GM18870 (cell line): ENCODE measurements at regions not wholly inside any gene's neighbourhood (a gene's known extent, or its start where the extent isn't known, plus 50 kb on each side); places are given as distances from the start of the nearest gene placed in this dataset.
"Not testable (repeated sequence)": the region's sequence is repeated elsewhere in the genome, so short reads cannot be mapped to it uniquely, and the experiment has no call there.

ENCODE experiments used
- ATAC-seq: cut with Tn5 transposase; IDR thresholded peaks from one replicate; pipeline ENCODE4 v1.9.1; 2021; ENCODE audit warnings: moderate library complexity; ENCODE audit not compliant: unreplicated experiment

GRCh38 chr10:25851548-25851947, 82.5 kb upstream of the MYO3A start:
- ATAC-seq: no peak

- ATAC-seq: no peak
Observed at GRCh38 chr10:25852364-25852941, 81.6 kb upstream of the MYO3A start.

GRCh38 chr10:25858076-25858475, 76.0 kb upstream of the MYO3A start:
- no peak for ATAC-seq

- ATAC-seq: no peak
Observed at GRCh38 chr10:25865267-25865666, 68.8 kb upstream of the MYO3A start.

- ATAC-seq: no peak
Observed at GRCh38 chr10:25867321-25867720, 66.7 kb upstream of the MYO3A start.

- no peak for ATAC-seq
Observed at GRCh38 chr10:25869067-25869591, 64.9 kb upstream of the MYO3A start.

GRCh38 chr10:25869609-25870008, 64.4 kb upstream of the MYO3A start:
- ATAC-seq: no peak

- ATAC-seq: not testable (repeated sequence)
Observed at GRCh38 chr10:25874402-25874801, 59.6 kb upstream of the MYO3A start.

GRCh38 chr10:25875556-25876165, 58.4 kb upstream of the MYO3A start:
- peak; percentile 83 for ATAC-seq

- ATAC-seq: no peak
Observed at GRCh38 chr10:25877296-25877695, 56.7 kb upstream of the MYO3A start.
